Osteocyte (in vitro differentiated cells): ENCODE measurements at regions not wholly inside any gene's neighbourhood (a gene's known extent, or its start where the extent isn't known, plus 50 kb on each side); places are given as distances from the start of the nearest gene placed in this dataset.

Source experiments
- DNase-seq: peaks from one replicate; pipeline ENCODE4 v3.0.0; 2021; ENCODE audit warnings: mixed read lengths; ENCODE audit not compliant: unreplicated experiment; ENCODE audit errors: extremely low spot score
- H3K27ac Mint-ChIP-seq: one replicate; pipeline ENCODE4 v1.8.0; 2021; ENCODE audit warnings: mild to moderate bottlenecking, mixed read lengths; ENCODE audit not compliant: unreplicated experiment
- H3K27me3 Mint-ChIP-seq: one replicate; pipeline ENCODE4 v1.8.0; 2021; ENCODE audit warnings: mixed read lengths; ENCODE audit not compliant: unreplicated experiment
- H3K36me3 Mint-ChIP-seq: one replicate; pipeline ENCODE4 v1.8.0; 2021; ENCODE audit warnings: mixed read lengths; ENCODE audit not compliant: unreplicated experiment
- H3K4me1 Mint-ChIP-seq: one replicate; pipeline ENCODE4 v1.8.0; 2021; ENCODE audit warnings: mixed read lengths; ENCODE audit not compliant: unreplicated experiment
- H3K4me3 Mint-ChIP-seq: one replicate; pipeline ENCODE4 v1.8.0; 2021; ENCODE audit warnings: mild to moderate bottlenecking, moderate library complexity, mixed read lengths; ENCODE audit not compliant: unreplicated experiment
- H3K9me3 Mint-ChIP-seq: one replicate; pipeline ENCODE4 v1.8.0; 2021; ENCODE audit warnings: mixed read lengths; ENCODE audit not compliant: unreplicated experiment
- CTCF ChIP-seq: fragments of 200-600 bp; sonication (generic); IDR thresholded peaks from 2 replicates; pipeline ENCODE4 v1.5.0; 2021; ENCODE audit warnings: antibody characterized with exemption, mild to moderate bottlenecking, moderate library complexity

- Mint-ChIP-seq H3K4me3 (no peak overlapping the region), H3K36me3 (no peaks in the 10 kb centered on the region), H3K27me3 (no peaks in the 10 kb centered on the region), H3K4me1 (peaks cover 26% of the 10 kb centered on the region), H3K9me3 (peaks cover 3% of the 10 kb centered on the region), H3K27ac (no peak overlapping the region)
- TF ChIP-seq CTCF: no peak
- no peak for DNase-seq
These were observed 86.4 kb downstream of the ARL4C start for GRCh38 chr2:234410526-234410925.

- TF ChIP-seq CTCF: no peak
- DNase-seq: no peak
- Mint-ChIP-seq H3K4me1 (peaks cover 26% of the 10 kb centered on the region), H3K27ac (no peak overlapping the region), H3K27me3 (no peaks in the 10 kb centered on the region), H3K4me3 (no peak overlapping the region), H3K9me3 (peaks cover 3% of the 10 kb centered on the region), H3K36me3 (no peaks in the 10 kb centered on the region)
These were observed 87.3 kb downstream of the ARL4C start for GRCh38 chr2:234409590-234409989.

GRCh38 chr2:234406085-234406484 lies 90.8 kb downstream of the ARL4C start:
- H3K4me3 Mint-ChIP-seq: no peak overlapping the region
- no peaks in the 10 kb centered on the region for H3K27me3 Mint-ChIP-seq
- H3K4me1 Mint-ChIP-seq: peaks cover 11% of the 10 kb centered on the region

GRCh38 chr2:234405462-234405861 lies 91.4 kb downstream of the ARL4C start:
- Mint-ChIP-seq H3K4me3 (no peak overlapping the region), H3K4me1 (peaks cover 6% of the 10 kb centered on the region), H3K9me3 (no peaks in the 10 kb centered on the region), H3K36me3 (no peaks in the 10 kb centered on the region), H3K27me3 (no peaks in the 10 kb centered on the region), H3K27ac (no peak overlapping the region)
- no peak for DNase-seq
- TF ChIP-seq CTCF: no peak

More at GRCh38 chr2:234406085-234406484, 90.8 kb downstream of the ARL4C start:
- Mint-ChIP-seq H3K27ac (no peak overlapping the region), H3K9me3 (no peaks in the 10 kb centered on the region), H3K36me3 (no peaks in the 10 kb centered on the region)
- peak; percentile 28 for TF ChIP-seq CTCF
- DNase-seq: no peak

- DNase-seq: no peak
- no peaks in the 10 kb centered on the region for H3K27me3 Mint-ChIP-seq
- no peak for TF ChIP-seq CTCF
- no peaks in the 10 kb centered on the region for H3K36me3 Mint-ChIP-seq
- peaks cover 4% of the 10 kb centered on the region for H3K4me1 Mint-ChIP-seq
- H3K27ac Mint-ChIP-seq: no peak overlapping the region
- no peak overlapping the region for H3K4me3 Mint-ChIP-seq
- H3K9me3 Mint-ChIP-seq: no peaks in the 10 kb centered on the region
These were observed 91.9 kb downstream of the ARL4C start for GRCh38 chr2:234404957-234405356.
